OCI-LY7 (cell line): ENCODE measurements at regions not wholly inside any gene's neighbourhood (a gene's known extent, or its start where the extent isn't known, plus 50 kb on each side); places are given as distances from the start of the nearest gene placed in this dataset.

ENCODE experiments used
- BruUV-seq: library from RNA; stranded (reverse); fragments of 400-500 nt; replicated peaks from 2 replicates; lab custom pipeline; 2021; lab: Mats Ljungman, UMichigan
- CTCF ChIA-PET: fragments of 300-600 bp; sonication (Branson Sonifier 250); formaldehyde crosslinking; loops from one replicate; lab custom pipeline; 2022; ENCODE audit warnings: antibody characterized with exemption; ENCODE audit not compliant: unreplicated experiment; lab: Charles Lee
- POLR2A ChIA-PET: fragments of 300-600 bp; sonication (Branson Sonifier 250); formaldehyde crosslinking; loops from one replicate; lab custom pipeline; 2022; ENCODE audit warnings: antibody characterized with exemption; lab: Charles Lee
- DNase-seq: peaks from one replicate; pipeline ENCODE4 v3.0.0-alpha.2; 2015; ENCODE audit warnings: low spot score
- H2AFZ ChIP-seq: fragments of 200-600 bp; sonication (generic), shearing (Covaris generic); 2 replicates; pipeline ENCODE4 v1.6.1; 2014; ENCODE audit warnings: mild to moderate bottlenecking, antibody characterized with exemption, low read length, moderate library complexity
- H3K27ac ChIP-seq: fragments of 200-600 bp; sonication (generic); 2 replicates; pipeline ENCODE4 v1.5.1; 2014; ENCODE audit warnings: mixed run types, low read depth, mild to moderate bottlenecking, moderate library complexity, low read length, inconsistent platforms; ENCODE audit not compliant: poor library complexity, severe bottlenecking
- H3K36me3 ChIP-seq: fragments of 200-600 bp; sonication (generic); 2 replicates; pipeline ENCODE4 v1.6.1; 2014; ENCODE audit warnings: mild to moderate bottlenecking, antibody characterized with exemption, low read length, moderate library complexity, mixed read lengths; ENCODE audit not compliant: insufficient read depth
- H3K4me1 ChIP-seq: fragments of 200-600 bp; sonication (generic); 2 replicates; pipeline ENCODE4 v1.5.1; 2014; ENCODE audit warnings: mild to moderate bottlenecking, low read length; ENCODE audit not compliant: insufficient read depth, poor library complexity, severe bottlenecking
- H3K4me2 ChIP-seq: fragments of 200-600 bp; sonication (generic); 2 replicates; pipeline ENCODE4 v1.6.1; 2014; ENCODE audit warnings: mild to moderate bottlenecking, low read length
- H3K4me3 ChIP-seq: fragments of 200-600 bp; sonication (generic); 2 replicates; pipeline ENCODE4 v1.5.1; 2014; ENCODE audit warnings: mild to moderate bottlenecking, low read depth, low read length; ENCODE audit not compliant: poor library complexity, severe bottlenecking
- H3K79me2 ChIP-seq: fragments of 200-600 bp; sonication (generic); 2 replicates; pipeline ENCODE4 v1.6.1; 2016; ENCODE audit warnings: low read depth, mild to moderate bottlenecking, low read length, moderate library complexity, mixed read lengths; ENCODE audit not compliant: insufficient read depth
- H3K9me2 ChIP-seq: fragments of 200-600 bp; sonication (generic); 2 replicates; pipeline ENCODE4 v1.6.1; 2016; ENCODE audit warnings: mild to moderate bottlenecking, low read length, mixed read lengths; ENCODE audit not compliant: insufficient read depth
- H3K9me3 ChIP-seq: fragments of 200-600 bp; sonication (generic); 2 replicates; pipeline ENCODE4 v1.6.1; 2014; ENCODE audit warnings: mild to moderate bottlenecking, mixed run types, low read length, mixed read lengths
- H4K20me1 ChIP-seq: fragments of 200-600 bp; sonication (generic); 2 replicates; pipeline ENCODE4 v1.6.1; 2014; ENCODE audit warnings: mild to moderate bottlenecking, antibody characterized with exemption, low read length, moderate library complexity, mixed read lengths; ENCODE audit not compliant: insufficient read depth
- CTCF ChIP-seq: fragments of 200-600 bp; sonication (generic); conservative IDR thresholded peaks from 2 replicates; pipeline ENCODE4 v1.5.1; 2014; ENCODE audit warnings: mild to moderate bottlenecking, antibody characterized with exemption, low read length, moderate library complexity, mixed read lengths
- EZH2phosphoT487 ChIP-seq: fragments of 200-600 bp; sonication (generic); IDR thresholded peaks from 2 replicates; pipeline ENCODE4 v1.6.1; 2018; ENCODE audit warnings: low read depth, borderline replicate concordance, mild to moderate bottlenecking, mixed run types, antibody characterized with exemption, low read length, moderate library complexity, mixed read lengths
- intact Hi-C: fragments of 100-400 bp; cut with micrococcal nuclease; formaldehyde crosslinking; loops from one replicate; pipeline ENCODE4 v1.10.0; 2022; ENCODE audit not compliant: unreplicated experiment

- H3K4me3 ChIP-seq: no peak overlapping the region
- H4K20me1 ChIP-seq: no peaks in the 10 kb centered on the region
- H3K9me2 ChIP-seq: no peaks in the 10 kb centered on the region
- no peaks in the 10 kb centered on the region for H3K36me3 ChIP-seq
- H3K4me2 ChIP-seq: no peak overlapping the region
- no peak overlapping the region for H3K27ac ChIP-seq
- no TSS peak for BruUV-seq
- no peak for DNase-seq
- no peak overlapping the region for H2AFZ ChIP-seq
- no peak for TF ChIP-seq CTCF
- no peak for TF ChIP-seq EZH2phosphoT487
- intact Hi-C loops: no loop called here
- POLR2A ChIA-PET: no interaction called here
- CTCF ChIA-PET: no interaction called here
- H3K4me1 ChIP-seq: peaks cover 21% of the 10 kb centered on the region
- no peaks in the 10 kb centered on the region for H3K9me3 ChIP-seq
- H3K79me2 ChIP-seq: no peaks in the 10 kb centered on the region
Measured at GRCh38 chr5:143716881-143717280, 95.1 kb upstream of the HMHB1 start.

- DNase-seq: no peak
- Histone ChIP-seq H3K9me2 (no peaks in the 10 kb centered on the region), H2AFZ (no peak overlapping the region), H4K20me1 (no peaks in the 10 kb centered on the region), H3K27ac (no peak overlapping the region), H3K79me2 (no peaks in the 10 kb centered on the region), H3K36me3 (no peaks in the 10 kb centered on the region), H3K4me1 (peaks cover 21% of the 10 kb centered on the region), H3K4me3 (no peak overlapping the region), H3K9me3 (no peaks in the 10 kb centered on the region), H3K4me2 (no peak overlapping the region)
- ChIA-PET CTCF (no interaction called here), POLR2A (interaction anchor here (0.6 to 1.3 kb wide), 2 partner anchors 7 to 533 kb away, joined by 3 to 4 read pairs; no protein-coding TSS in a partner anchor)
- BruUV-seq: no TSS peak
- TF ChIP-seq EZH2phosphoT487 (no peak), CTCF (no peak)
- intact Hi-C loops: no loop called here
Measured at GRCh38 chr5:143715616-143716015, 96.3 kb upstream of the HMHB1 start.

GRCh38 chr5:143714629-143715028 is 97.3 kb upstream of the HMHB1 start:
- Histone ChIP-seq H3K27ac (peak overlapping the region; percentile 11), H3K36me3 (no peaks in the 10 kb centered on the region), H3K9me2 (no peaks in the 10 kb centered on the region), H2AFZ (peak overlapping the region; percentile 79), H3K4me3 (peak overlapping the region; percentile 43), H4K20me1 (no peaks in the 10 kb centered on the region), H3K4me2 (peak overlapping the region; percentile 81), H3K9me3 (no peaks in the 10 kb centered on the region), H3K4me1 (peaks cover 21% of the 10 kb centered on the region), H3K79me2 (no peaks in the 10 kb centered on the region)
- ChIA-PET POLR2A (interaction anchor here (0.6 to 1.3 kb wide), 3 partner anchors 8 to 46 kb away, joined by 3 to 4 read pairs (median 4); no protein-coding TSS in a partner anchor), CTCF (no interaction called here)
- TF ChIP-seq EZH2phosphoT487 (no peak), CTCF (no peak)
- peak; percentile 47 for DNase-seq
- BruUV-seq: no TSS peak
- intact Hi-C loops: no loop called here
